ENCODE measurements at regions not wholly inside any gene's neighbourhood (a gene's known extent, or its start where the extent isn't known, plus 50 kb on each side); places are given as distances from the start of the nearest gene placed in this dataset.

DNA sequence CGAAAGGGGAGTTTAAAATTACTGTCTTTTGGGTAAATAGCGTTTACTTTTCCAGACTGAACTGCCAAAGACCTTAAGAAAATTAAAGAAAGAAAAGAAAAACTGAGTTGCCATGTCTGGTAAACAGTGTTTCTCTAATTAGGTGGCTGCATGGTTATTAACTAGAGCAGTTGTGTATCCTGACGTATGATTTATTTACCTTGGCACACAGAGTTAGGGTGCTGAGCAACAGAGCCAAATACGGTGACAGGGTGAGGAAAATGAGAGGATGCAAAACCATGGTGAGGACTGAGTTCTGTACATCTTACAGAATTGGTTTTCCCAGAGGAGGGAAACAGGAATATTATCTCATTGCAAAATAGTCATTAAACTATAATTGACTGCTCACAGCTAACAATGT lies 546.4 kb upstream of the FZD8 start:
- ChIA-PET POLR2A (ENCODE audit: unreplicated experiment) (no interaction called here), CTCF (no interaction called here)
- no peak overlapping the region for H2AK9ac ChIP-seq (replicated peaks; ENCODE audit: low read depth, low read length, poor library complexity)
- H3K36me3 ChIP-seq (ENCODE audit: control insufficient read depth, insufficient read depth, low read length): no peaks in the 10 kb centered on the region
- no peak overlapping the region for H2BK20ac ChIP-seq (ENCODE audit: low read depth, low read length)
- H3K4me1 ChIP-seq (ENCODE audit: control insufficient read depth, insufficient read depth, low read length): 0 out of 2 replicates have a peak, but pooled peaks cover 2% of the 10 kb centered on the region
- H3K4me2 ChIP-seq (ENCODE audit: low read depth, low read length): no peak overlapping the region
- no TSS peak for BruUV-seq (replicated peaks)
- H2AK5ac ChIP-seq (ENCODE audit: low read depth, low read length): no peak overlapping the region
- no peak overlapping the region for H2BK5ac ChIP-seq (ENCODE audit: low read depth, low read length, poor library complexity, severe bottlenecking)
- no peak overlapping the region for H3K56ac ChIP-seq (ENCODE audit: extremely low read depth, insufficient read depth, low read length)
- H3K79me1 ChIP-seq (ENCODE audit: low read depth in 1 of 2, low read length in 2 of 2): no peaks in the 10 kb centered on the region
- H3K9me1 ChIP-seq (ENCODE audit: insufficient read depth, low read length): no peaks in the 10 kb centered on the region
- H3K18ac ChIP-seq (ENCODE audit: low read depth, low read length): no peak overlapping the region; the same call in 1 of the 2 replicates
- intact Hi-C loops (cut with micrococcal nuclease) (no loop called here), dilution Hi-C loops (cut with HindIII; ENCODE audit: low sequenced_read_pairs, unreplicated experiment) (no loop called here), in situ Hi-C loops (cut with MboI; ENCODE audit: low sequenced_read_pairs) (no loop called here)
- H2BK15ac ChIP-seq (ENCODE audit: low read depth, low read length): no peak overlapping the region
- H4K91ac ChIP-seq (ENCODE audit: insufficient read depth, low read depth, low read length): no peak overlapping the region
- no peak overlapping the region for H3K4ac ChIP-seq (ENCODE audit: low read depth, low read length)
- no peak overlapping the region for H3K4me3 ChIP-seq (ENCODE audit: insufficient read depth, low read depth, low read length)
- H4K5ac ChIP-seq (ENCODE audit: low read depth, low read length): no peak overlapping the region
- no peak overlapping the region for H3K14ac ChIP-seq (replicated peaks; ENCODE audit: low read depth, low read length)
- H3K9me3 ChIP-seq (ENCODE audit: control insufficient read depth, insufficient read depth, low read length): peaks cover 7% of the 10 kb centered on the region
- peak overlapping the region; percentile 74 for H2AFZ ChIP-seq (replicated peaks; ENCODE audit: low read length, poor library complexity)
- no peak overlapping the region for H3K27ac ChIP-seq (ENCODE audit: insufficient read depth, low read length)
- DNase-seq (no peak), ATAC-seq (ENCODE audit: low read depth) (no peak)
- H4K8ac ChIP-seq (ENCODE audit: low read depth in 2 of 2, low read length in 2 of 2): no peak overlapping the region
- H3K9ac ChIP-seq (ENCODE audit: low read depth, low read length): no peak overlapping the region
- no peak overlapping the region for H2BK120ac ChIP-seq (ENCODE audit: low read depth, low read length)
- TF ChIP-seq CEBPB (IDR thresholded peaks at IDR 0.05; ENCODE audit: low read depth, low read length) (no peak), CHD1 (IDR thresholded peaks at IDR 0.05; ENCODE audit: low read depth, low read length) (no peak), MAFK (IDR thresholded peaks at IDR 0.05; ENCODE audit: low read depth, low read length) (no peak), NFE2L2 (IDR thresholded peaks at IDR 0.05; ENCODE audit: low read depth, low read length) (no peak), RCOR1 (IDR thresholded peaks at IDR 0.05; ENCODE audit: insufficient replicate concordance, low read length) (no peak), FOS (IDR thresholded peaks at IDR 0.05; ENCODE audit: low read depth, low read length) (no peak), RFX5 (IDR thresholded peaks at IDR 0.05; ENCODE audit: low read depth, low read length) (no peak), MXI1 (IDR thresholded peaks at IDR 0.05; ENCODE audit: borderline replicate concordance, low read depth, low read length) (no peak), BHLHE40 (IDR thresholded peaks at IDR 0.05; ENCODE audit: low read depth, low read length) (no peak), POLR2A (IDR thresholded peaks at IDR 0.05; ENCODE audit: low read depth, low read length) (no peak), RAD21 (IDR thresholded peaks at IDR 0.05; ENCODE audit: low read length) (no peak), SMC3 (IDR thresholded peaks at IDR 0.05; ENCODE audit: low read depth, low read length) (no peak), MAZ (IDR thresholded peaks at IDR 0.05; ENCODE audit: borderline replicate concordance, low read depth, low read length) (no peak)
- TF ChIP-seq, protein P1, sequence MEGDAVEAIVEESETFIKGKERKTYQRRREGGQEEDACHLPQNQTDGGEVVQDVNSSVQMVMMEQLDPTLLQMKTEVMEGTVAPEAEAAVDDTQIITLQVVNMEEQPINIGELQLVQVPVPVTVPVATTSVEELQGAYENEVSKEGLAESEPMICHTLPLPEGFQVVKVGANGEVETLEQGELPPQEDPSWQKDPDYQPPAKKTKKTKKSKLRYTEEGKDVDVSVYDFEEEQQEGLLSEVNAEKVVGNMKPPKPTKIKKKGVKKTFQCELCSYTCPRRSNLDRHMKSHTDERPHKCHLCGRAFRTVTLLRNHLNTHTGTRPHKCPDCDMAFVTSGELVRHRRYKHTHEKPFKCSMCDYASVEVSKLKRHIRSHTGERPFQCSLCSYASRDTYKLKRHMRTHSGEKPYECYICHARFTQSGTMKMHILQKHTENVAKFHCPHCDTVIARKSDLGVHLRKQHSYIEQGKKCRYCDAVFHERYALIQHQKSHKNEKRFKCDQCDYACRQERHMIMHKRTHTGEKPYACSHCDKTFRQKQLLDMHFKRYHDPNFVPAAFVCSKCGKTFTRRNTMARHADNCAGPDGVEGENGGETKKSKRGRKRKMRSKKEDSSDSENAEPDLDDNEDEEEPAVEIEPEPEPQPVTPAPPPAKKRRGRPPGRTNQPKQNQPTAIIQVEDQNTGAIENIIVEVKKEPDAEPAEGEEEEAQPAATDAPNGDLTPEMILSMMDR (conservative IDR thresholded peaks at IDR 0.05; ENCODE audit: low read depth, low read length): no peak
- TF ChIP-seq, protein P2, sequence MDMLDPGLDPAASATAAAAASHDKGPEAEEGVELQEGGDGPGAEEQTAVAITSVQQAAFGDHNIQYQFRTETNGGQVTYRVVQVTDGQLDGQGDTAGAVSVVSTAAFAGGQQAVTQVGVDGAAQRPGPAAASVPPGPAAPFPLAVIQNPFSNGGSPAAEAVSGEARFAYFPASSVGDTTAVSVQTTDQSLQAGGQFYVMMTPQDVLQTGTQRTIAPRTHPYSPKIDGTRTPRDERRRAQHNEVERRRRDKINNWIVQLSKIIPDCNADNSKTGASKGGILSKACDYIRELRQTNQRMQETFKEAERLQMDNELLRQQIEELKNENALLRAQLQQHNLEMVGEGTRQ (IDR thresholded peaks at IDR 0.05; ENCODE audit: low read depth, low read length): no peak
- TF ChIP-seq, protein P3, sequence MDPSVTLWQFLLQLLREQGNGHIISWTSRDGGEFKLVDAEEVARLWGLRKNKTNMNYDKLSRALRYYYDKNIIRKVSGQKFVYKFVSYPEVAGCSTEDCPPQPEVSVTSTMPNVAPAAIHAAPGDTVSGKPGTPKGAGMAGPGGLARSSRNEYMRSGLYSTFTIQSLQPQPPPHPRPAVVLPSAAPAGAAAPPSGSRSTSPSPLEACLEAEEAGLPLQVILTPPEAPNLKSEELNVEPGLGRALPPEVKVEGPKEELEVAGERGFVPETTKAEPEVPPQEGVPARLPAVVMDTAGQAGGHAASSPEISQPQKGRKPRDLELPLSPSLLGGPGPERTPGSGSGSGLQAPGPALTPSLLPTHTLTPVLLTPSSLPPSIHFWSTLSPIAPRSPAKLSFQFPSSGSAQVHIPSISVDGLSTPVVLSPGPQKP (IDR thresholded peaks at IDR 0.05; ENCODE audit: borderline replicate concordance, low read depth, low read length): no peak
- H3K23ac ChIP-seq (ENCODE audit: low read depth, low read length): no peak overlapping the region
- H3K27me3 ChIP-seq (ENCODE audit: control insufficient read depth, insufficient read depth, low read length): no peaks in the 10 kb centered on the region
- H4K20me1 ChIP-seq (ENCODE audit: insufficient read depth, low read length): no peaks in the 10 kb centered on the region
- 63% methylated on average over 1 of the region's 4 CpGs; no CpG with 5 or more reads in 1 of the 2 experiments for WGBS, 2 experiments (ENCODE audit: extremely low coverage in 2 of 2, insufficient read length in 1 of 2)

Measured in IMR-90 (cell line).